GM21390 (cell line): ENCODE measurements at regions not wholly inside any gene's neighbourhood (a gene's known extent, or its start where the extent isn't known, plus 50 kb on each side); places are given as distances from the start of the nearest gene placed in this dataset.
"Not testable (repeated sequence)": the region's sequence is repeated elsewhere in the genome, so short reads cannot be mapped to it uniquely, and the experiment has no call there.

ENCODE experiments used
- ATAC-seq: cut with Tn5 transposase; IDR thresholded peaks from one replicate; pipeline ENCODE4 v1.9.1; 2021; ENCODE audit not compliant: unreplicated experiment

- ATAC-seq: peak; percentile 91
Observed at GRCh38 chr13:67416047-67416925, 186.2 kb upstream of the PCDH9 start.

GRCh38 chr13:67410645-67411044 is 180.5 kb upstream of the PCDH9 start:
- ATAC-seq: no peak

- no peak for ATAC-seq
Observed at GRCh38 chr13:67408798-67409197, 178.7 kb upstream of the PCDH9 start.

DNA sequence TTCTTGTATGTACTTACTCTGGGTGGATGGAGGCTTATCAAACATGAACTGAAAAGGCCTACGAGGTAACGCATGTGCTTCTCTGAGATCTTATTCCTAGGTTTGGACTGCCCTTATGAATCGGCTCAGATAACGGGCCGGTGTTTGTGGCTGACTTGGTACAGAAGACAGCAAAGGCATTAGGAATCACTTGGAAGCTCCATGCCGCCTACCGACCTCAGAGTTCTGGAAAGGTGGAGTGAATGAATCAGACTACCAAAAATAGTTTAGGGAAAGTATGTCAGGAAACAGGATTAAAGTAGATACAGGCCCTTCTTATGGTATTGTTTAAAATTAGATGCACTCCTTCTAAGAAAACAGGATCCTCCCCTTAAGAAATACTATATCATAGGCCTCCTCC is 172.4 kb upstream of the PCDH9 start:
- no peak for ATAC-seq

- no peak for ATAC-seq
Observed at GRCh38 chr13:67395577-67395976, 165.4 kb upstream of the PCDH9 start.

GRCh38 chr13:67392014-67392413 is 161.9 kb upstream of the PCDH9 start:
- ATAC-seq: no peak

DNA sequence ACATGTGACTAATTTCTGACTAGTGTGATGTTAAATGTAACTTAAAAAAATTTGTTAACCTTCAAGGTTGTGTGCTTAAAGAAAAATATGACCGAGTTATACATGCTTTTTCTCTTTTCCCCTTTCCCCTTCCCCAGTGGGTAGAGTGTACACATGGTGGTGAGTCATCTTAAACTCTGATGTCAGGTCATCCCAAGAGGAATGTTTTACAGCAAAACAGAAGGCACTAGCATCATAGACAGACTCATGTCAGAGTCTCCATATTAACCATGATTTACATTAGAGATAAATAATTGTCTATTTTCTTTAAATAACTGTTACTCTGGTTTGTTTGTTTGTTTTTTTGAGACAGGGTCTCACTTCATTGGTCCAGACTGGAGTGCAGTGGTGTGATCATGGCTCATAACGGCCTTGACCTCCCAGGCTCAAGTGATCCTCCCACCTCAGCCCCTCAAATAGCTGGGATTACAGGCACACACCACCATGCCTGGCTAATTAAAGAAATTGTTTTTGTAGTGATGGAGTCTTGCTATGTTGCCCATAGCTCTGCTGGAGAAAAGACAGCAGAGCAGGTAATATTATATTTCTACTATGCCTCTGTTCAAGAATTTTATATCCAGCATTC is 160.4 kb upstream of the PCDH9 start:
- ATAC-seq: no peak

DNA sequence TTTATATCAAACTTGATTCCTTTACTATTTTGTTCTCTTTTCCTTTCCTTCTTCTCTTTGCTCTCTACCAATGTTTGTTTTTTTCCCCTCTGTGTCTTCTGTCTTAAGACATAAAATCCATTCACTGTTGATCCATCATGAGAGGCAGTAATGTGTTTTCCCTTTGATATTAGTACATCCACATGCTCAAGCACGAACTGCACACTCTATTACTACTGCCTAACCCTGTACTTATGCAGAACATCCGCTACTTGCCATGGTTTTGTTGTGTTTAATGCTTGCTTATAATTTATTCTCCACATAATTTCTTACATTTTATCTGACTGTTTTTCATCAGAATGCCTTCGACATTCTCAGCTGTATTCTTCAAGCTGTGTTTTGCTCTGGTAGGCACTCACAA is 159.0 kb upstream of the PCDH9 start:
- ATAC-seq: no peak

DNA sequence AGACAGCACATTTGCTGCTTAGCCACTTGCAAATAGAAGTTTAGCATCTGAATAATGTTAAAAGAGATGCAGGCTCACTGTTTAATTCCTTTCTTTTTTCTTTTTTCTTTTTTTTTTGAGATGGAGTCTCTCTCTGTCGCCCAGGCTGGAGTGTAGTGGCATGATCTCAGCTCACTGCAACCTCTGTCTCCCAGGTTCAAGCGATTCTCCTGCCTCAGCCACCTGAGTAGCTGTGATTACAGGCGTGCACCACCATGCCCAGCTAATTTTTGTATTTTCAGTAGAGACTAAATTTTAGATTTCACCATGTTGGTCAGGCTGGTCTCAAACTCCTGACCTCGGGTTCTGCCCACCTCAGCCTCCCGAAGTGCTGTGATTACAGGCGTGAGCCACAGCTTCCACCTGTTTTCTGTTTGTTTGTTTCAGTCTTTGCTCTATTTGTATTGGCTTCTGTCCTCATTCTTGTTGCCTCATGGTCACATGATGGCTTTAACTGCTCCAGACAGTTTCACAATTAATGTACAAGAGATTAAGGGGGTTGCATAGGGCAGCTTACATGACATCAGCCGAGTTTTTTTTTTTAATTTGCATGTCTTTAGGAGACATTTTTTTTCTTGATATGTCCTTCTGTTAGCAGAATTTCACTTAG is 153.1 kb upstream of the PCDH9 start:
- not testable (repeated sequence) for ATAC-seq

DNA sequence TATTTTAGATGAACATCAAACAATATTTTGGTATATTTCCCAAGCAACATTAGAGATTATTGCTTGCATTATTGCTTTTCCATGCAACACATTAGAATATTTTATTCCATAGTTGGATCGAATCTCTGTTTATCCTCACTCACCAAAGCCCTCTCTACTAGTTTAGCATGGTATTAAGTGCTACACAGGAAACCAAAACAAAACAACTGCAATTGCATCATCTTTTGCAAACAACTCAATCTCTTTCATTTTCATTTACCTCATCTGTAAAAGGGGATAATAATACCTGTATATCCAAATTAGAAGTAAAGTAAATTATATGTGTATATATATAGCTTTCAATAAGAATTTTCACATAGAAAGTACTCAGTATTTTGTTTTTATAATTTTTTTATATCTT is 147.8 kb upstream of the PCDH9 start:
- no peak for ATAC-seq

DNA sequence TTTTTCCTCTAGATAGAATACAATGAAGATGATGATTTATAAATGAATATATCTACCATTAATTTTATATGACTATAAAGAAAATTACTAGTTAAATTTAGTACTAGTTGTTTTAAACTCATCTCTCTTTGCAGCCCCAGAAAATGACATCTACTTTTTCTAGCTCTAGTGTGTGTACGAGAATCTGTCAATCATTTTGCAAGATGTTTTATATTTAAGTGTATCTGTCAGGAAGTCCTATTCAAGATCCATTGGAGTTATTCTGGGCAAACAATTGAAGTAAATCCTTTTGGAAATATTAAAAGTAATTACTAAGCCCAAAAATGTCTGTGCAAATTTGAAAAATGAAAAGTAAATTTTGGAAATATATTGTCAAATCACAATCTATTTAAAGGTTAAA is 144.3 kb upstream of the PCDH9 start:
- ATAC-seq: no peak

GRCh38 chr13:67372868-67373464 is 142.8 kb upstream of the PCDH9 start:
- ATAC-seq: no peak

DNA sequence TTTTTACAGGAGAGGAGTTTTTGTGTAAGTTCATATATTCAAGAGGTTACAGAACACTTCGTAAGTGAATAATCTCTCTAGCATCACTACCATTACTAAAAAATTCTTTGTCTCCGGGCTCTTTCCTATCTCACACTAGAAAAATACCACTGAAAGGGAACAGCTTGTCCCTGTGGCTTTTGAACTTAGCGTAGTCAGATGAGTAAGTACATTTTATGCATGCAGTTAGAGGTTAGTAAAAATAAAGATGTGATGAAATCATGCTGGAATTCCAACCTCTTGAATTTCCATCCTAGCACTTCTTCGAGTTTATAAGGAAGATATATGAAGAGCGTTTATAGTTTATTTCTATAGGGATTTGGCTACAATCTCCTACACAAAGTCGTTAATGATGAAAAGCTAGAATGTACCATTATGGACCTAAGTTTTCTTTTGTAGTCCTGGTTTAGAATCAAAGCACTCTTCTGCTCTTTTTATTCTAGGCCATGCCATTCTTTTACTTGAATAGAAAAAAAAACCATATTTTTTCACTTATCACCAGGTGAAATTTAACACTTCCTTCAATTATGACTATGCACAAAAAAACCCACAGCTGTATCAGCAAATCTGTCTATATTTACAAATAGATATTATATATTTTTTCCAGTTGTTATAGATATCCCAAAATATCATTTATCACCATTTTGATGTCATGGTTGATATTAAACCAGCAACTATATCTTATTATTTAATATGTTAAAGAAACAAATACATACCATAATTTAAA is 139.9 kb upstream of the PCDH9 start:
- no peak for ATAC-seq

GRCh38 chr13:67367399-67367798 is 137.3 kb upstream of the PCDH9 start:
- ATAC-seq: no peak

DNA sequence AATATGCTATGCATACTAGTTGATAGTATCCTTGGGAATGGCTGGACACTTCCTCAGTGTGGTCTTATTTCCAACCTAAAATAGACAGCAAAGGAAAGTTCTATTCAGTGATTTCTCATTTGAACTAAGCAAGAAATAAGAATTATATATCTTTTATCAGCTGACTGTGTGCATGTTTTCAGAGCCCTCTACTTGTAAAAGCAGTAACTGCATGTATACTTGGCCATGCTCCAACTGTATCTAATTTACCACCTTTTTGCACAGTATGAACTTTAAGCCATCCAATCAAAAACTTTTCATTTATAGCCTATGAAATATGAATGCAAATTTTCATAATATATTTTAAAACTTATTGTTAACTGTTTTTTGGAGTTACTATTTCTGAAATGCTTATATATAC is 136.4 kb upstream of the PCDH9 start:
- no peak for ATAC-seq

GRCh38 chr13:67355812-67356476 is 125.8 kb upstream of the PCDH9 start:
- ATAC-seq: no peak

DNA sequence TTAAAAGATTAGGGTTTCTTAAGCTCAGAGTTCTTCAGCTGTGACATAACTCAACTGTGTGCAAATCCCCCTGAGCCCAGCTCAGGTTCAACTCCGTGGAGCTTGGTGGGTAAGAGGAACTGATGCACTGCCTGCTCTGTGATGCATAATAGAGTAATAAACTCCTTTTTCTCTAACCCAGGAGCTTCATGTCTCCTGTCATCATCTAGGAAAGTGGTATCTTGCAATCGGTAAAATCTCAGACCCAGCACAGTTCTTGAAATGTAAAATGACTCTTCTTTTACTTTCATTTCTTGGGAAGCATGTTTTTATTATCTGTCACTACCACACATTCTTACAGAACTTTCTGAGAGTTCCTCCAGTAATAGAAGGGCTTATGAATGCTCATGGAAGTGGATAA is 123.8 kb upstream of the PCDH9 start:
- peak; percentile 46 for ATAC-seq

DNA sequence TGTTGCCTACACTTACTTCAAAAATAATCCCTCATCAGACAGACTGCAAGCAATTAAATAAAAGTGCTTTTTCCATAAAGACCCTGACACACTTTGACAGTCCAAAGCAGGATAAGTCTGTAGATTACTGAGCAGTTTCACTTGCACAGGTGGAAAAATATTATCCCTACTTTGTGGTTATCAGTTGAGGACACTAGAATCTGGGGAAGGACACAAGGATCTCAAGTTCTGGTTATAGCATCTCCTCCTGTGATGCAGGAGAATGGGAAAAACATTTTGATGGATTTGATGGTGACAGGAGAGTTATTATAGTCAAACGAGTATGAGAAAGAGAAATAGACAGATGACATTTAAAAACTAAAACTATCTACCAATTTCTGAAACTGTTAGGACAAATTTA is 122.9 kb upstream of the PCDH9 start:
- ATAC-seq: no peak

GRCh38 chr13:67351909-67352308 is 121.8 kb upstream of the PCDH9 start:
- ATAC-seq: no peak

GRCh38 chr13:67351114-67351513 is 121.0 kb upstream of the PCDH9 start:
- ATAC-seq: no peak
